GM20000 (cell line): ENCODE measurements at regions not wholly inside any gene's neighbourhood (a gene's known extent, or its start where the extent isn't known, plus 50 kb on each side); places are given as distances from the start of the nearest gene placed in this dataset.

Source experiments
- DNase-seq: peaks from one replicate; pipeline ENCODE4 v3.0.0; 2012; ENCODE audit warnings: low spot score
- TF ChIP-seq, protein P1 (sequence below): IDR thresholded peaks from 2 replicates; pipeline ENCODE4 v1.5.1; 2012; ENCODE audit warnings: mild to moderate bottlenecking, control low read depth; ENCODE audit errors: extremely low read depth, missing control alignments

DNA sequence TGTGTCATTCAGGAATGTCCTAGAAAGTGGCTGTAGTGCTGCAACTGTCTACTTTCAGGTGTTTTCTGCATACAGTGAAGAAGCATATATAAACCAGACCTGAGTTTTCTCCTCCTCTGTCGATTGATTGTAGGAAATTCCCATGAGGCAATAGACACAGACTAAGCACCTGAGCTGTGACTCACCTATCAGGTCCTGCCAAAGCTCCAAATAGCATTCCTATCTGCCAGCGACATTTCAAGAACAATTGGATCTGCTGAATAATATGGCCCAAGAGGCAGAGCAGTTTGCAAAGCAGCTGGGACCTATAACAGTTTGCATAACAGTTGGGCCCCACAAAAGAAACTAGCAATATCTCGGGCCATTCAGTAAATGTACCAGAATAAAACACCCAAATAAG is 360.4 kb downstream of the HAO1 start:
- TF ChIP-seq, protein P1, sequence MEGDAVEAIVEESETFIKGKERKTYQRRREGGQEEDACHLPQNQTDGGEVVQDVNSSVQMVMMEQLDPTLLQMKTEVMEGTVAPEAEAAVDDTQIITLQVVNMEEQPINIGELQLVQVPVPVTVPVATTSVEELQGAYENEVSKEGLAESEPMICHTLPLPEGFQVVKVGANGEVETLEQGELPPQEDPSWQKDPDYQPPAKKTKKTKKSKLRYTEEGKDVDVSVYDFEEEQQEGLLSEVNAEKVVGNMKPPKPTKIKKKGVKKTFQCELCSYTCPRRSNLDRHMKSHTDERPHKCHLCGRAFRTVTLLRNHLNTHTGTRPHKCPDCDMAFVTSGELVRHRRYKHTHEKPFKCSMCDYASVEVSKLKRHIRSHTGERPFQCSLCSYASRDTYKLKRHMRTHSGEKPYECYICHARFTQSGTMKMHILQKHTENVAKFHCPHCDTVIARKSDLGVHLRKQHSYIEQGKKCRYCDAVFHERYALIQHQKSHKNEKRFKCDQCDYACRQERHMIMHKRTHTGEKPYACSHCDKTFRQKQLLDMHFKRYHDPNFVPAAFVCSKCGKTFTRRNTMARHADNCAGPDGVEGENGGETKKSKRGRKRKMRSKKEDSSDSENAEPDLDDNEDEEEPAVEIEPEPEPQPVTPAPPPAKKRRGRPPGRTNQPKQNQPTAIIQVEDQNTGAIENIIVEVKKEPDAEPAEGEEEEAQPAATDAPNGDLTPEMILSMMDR = no peak
- DNase-seq = no peak

DNA sequence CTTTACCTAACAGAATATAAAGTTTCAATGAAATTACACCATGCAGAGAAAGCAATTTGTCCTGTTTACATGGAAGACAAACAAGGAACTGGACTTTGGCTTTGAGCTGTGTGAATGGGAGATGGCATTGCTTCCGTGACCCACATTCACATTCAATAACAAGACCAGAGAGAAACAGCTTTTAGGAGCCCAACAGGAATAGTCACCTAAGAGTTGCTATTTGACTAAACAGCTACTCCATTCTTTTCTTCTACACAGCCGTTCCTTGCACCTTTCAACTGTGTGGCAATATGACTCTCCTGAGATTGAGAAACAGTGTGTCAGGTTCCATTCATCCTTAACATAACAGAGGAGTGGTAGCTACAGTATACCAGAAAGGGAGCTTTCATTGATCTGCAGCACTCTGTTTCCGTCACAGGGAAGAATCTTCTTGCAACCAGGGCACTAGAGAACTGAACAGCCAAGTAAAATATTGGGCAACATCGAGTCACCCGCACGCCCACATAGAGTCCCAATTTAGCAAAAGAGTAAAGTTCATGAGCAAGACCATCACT is 355.1 kb downstream of the HAO1 start:
- DNase-seq = no peak
- TF ChIP-seq, protein P1 = no peak

DNA sequence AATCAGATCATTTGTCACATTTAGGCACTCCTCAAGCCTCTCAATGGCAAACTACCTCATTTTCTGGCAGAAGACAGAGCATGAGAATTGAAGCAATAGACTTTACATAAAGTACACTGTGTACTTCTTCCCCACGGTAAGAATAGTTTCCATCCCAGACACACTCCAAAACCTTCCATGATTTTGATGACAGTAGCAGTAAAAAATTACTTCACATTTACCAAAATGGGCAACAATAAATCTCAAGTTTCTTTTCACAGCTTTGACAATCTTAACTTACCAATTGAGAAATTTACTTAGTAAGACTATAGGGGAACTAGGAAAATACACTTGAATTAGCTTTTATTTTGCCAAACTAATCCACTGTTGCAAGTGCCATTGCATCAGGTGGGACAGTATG is 353.8 kb downstream of the HAO1 start:
- no peak for DNase-seq
- TF ChIP-seq, protein P1 = no peak

DNA sequence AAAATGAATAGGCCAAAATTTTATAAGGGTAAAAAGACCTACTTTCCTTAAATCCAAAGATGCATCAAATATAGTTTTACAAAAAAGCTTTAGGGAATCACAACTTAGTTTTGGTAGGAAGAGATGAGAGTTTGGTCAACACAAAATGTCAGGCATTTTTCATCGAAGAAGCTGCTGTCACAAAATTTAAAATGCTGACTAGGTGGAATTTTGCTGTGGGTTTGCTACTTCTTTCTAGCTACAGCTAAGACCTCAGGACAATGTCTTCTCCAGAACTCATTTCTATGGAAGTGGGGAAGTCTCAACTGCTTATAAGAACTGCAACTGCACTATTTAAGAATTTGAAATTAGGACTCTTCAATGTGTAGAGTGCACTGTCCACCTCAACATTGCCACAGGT is 351.1 kb downstream of the HAO1 start:
- TF ChIP-seq, protein P1 = no peak
- no peak for DNase-seq

DNA sequence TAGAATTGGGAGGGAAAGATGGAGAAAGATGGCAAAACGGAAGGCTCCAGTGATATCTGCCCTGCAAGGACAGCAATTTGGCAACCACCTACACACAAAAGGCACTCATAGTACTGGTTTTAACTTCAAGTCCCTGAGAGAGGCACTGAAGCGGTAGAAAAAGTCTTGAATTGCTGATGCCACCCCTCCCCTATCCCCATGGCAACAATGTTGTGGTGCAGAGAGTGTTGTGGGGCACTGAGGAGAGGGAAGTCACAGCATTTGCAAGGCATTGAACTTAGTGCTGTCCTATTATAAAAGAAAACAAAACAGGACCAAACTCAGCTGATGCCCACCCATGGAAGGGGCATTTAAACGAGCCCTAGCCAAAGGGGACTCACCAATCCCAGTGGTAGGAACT is 343.7 kb downstream of the HAO1 start:
- TF ChIP-seq, protein P1 = no peak
- DNase-seq = no peak

DNA sequence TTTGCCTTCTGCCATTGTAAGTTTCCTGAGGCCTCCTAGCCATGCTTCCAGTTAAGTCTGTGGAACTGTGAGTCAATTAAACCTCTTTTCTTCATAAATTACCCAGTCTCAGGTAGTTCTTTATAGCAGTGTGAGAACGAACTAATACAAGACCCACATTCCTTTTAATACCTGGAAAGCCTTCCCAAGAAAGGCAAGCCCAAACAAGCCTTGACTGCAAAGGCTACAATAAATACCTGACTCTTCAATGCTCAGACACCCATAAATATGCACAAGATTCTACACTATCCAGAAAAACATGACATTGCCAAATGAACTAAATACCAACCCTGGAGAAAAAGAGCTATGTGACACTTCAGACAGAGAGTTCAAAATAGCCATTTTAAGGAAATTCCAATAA is 338.8 kb downstream of the HAO1 start:
- DNase-seq = no peak
- TF ChIP-seq, protein P1 = no peak

DNA sequence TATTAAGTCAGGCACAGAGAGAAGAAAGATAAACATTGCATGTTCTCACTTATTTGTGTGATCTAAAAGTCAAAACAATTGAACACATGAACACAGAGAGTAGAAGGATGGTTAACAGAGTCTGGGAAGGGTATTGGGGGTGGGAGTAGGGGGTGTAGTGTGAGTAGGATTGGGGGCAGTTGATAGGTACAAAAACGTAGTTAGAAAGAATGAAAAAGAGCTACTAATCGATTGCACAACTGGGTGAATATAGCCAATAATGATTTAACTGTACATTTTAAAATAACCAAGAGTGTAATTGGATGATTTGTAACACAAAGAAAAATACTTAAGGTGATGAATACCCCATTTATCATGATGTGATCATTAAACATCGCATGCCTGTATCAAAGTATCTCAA is 333.3 kb downstream of the HAO1 start:
- TF ChIP-seq, protein P1 = no peak
- DNase-seq = no peak
